Kidney (tissue), 13 donors: ENCODE measurements at regions not wholly inside any gene's neighbourhood (a gene's known extent, or its start where the extent isn't known, plus 50 kb on each side); places are given as distances from the start of the nearest gene placed in this dataset.
A peak's percentile ranks its signal among the peaks of the same experiment; 100 is the strongest.

Experiments used
- DNase-seq, 5 donors: peaks; one replicate each; pipeline ENCODE4 v3.0.0-alpha.2; 2013 to 2020
- FAIRE-seq: peaks from 2 replicates; lab custom pipeline; 2012; peaks lifted over from hg19 to GRCh38; lab: Jason Lieb, UNC
- H3K27ac ChIP-seq, 2 donors: one replicate each; pipeline ENCODE4 v1.7.0; 2013; ENCODE audit warnings: low read depth in 2 of 2, low read length in 2 of 2, inconsistent platforms in 1 of 2
- H3K27me3 ChIP-seq: one replicate; pipeline ENCODE4 v1.7.1; 2013; ENCODE audit warnings: low read length, inconsistent platforms; ENCODE audit not compliant: control insufficient read depth, insufficient read depth
- H3K36me3 ChIP-seq, 3 donors: one replicate each; pipeline versions ENCODE4 v1.7.0 to v1.7.1; 2013; ENCODE audit warnings: low read length in 3 of 3, control low read depth in 1 of 3, inconsistent platforms in 1 of 3; ENCODE audit not compliant: insufficient read depth in 3 of 3, control insufficient read depth in 2 of 3
- H3K4me1 ChIP-seq, 3 donors: one replicate each; pipeline versions ENCODE4 v1.7.0 to v1.7.1; 2013; ENCODE audit warnings: low read length in 3 of 3, inconsistent platforms in 1 of 3, low read depth in 1 of 3; ENCODE audit not compliant: control insufficient read depth in 2 of 3, insufficient read depth in 2 of 3
- H3K4me3 ChIP-seq, 3 donors: one replicate each; pipeline versions ENCODE4 v1.7.0 to v1.8.1; 2013; ENCODE audit warnings: low read length in 3 of 3, control low read depth in 1 of 3, inconsistent platforms in 1 of 3
- H3K9ac ChIP-seq, 3 donors: one replicate each; pipeline versions ENCODE4 v1.7.0 to v1.7.1; 2013; ENCODE audit warnings: low read length in 3 of 3, control low read depth in 1 of 3, inconsistent platforms in 1 of 3
- H3K9me3 ChIP-seq, 3 donors: one replicate each; pipeline versions ENCODE4 v1.7.0 to v1.7.1; 2013; ENCODE audit warnings: low read length in 3 of 3, control low read depth in 1 of 3, inconsistent platforms in 1 of 3; ENCODE audit not compliant: control insufficient read depth in 2 of 3, insufficient read depth in 1 of 3
- intact Hi-C: fragments of 100-400 bp; cut with DNase I; formaldehyde crosslinking; loops from one replicate; pipeline ENCODE4 v1.11.1; 2022
- TF ChIP-seq, protein P1 (sequence below): IDR thresholded peaks from 3 replicates; pipeline ENCODE4 v1.5.1; 2012; ENCODE audit warnings: mild to moderate bottlenecking, moderate library complexity, borderline replicate concordance; ENCODE audit not compliant: insufficient read depth; ENCODE audit errors: extremely low read depth
- donor health status: control.
- donor health status: control.
- donor health status: control.
- donor health status: control.
- donor health status: control.
- donor health status: DM: yes; HTN: yes; CAD: no.
- donor health status: Normal renal cell carcinoma (clear cell type).

DNA sequence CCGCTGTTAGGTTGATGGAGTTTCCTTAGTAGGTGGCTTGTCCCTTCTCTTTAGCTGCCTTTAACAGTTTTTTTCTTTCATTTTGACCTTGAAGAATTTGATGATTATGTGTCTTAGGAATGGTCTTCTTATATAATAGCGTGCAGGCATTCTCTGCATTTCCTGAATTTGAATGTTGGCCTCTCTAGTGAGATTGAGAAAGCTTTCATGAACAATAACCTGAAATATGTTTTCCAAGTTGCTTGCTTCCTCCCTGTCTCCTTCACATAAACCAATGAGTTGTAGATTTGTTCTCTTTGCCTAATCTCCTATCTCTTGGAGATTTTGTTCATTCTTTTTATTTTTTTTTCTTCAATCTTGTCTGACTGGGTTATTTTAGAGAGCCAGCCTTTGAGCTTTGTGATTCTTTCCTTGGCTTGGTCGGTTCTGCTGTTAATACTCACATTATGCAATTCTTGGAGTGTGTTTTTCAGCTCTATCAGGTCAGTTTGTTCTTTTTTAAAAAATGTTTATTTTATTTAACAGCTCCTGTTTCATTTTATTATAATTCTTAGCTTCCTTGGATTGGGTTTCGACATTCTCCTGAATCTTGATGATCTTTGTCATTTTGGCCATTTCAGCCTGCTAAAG lies 627.9 kb downstream of the SI start:
- Histone ChIP-seq H3K36me3 (no peaks in the 10 kb centered on the region), H3K27ac (no peak overlapping the region), H3K4me1 (no peaks in the 10 kb centered on the region), H3K27me3 (no peaks in the 10 kb centered on the region), H3K4me3 (no peak overlapping the region), H3K9me3 (no peaks in the 10 kb centered on the region), H3K9ac (no peak overlapping the region)
- DNase-seq (no peak), FAIRE-seq (no peak)
- TF ChIP-seq, protein P1, sequence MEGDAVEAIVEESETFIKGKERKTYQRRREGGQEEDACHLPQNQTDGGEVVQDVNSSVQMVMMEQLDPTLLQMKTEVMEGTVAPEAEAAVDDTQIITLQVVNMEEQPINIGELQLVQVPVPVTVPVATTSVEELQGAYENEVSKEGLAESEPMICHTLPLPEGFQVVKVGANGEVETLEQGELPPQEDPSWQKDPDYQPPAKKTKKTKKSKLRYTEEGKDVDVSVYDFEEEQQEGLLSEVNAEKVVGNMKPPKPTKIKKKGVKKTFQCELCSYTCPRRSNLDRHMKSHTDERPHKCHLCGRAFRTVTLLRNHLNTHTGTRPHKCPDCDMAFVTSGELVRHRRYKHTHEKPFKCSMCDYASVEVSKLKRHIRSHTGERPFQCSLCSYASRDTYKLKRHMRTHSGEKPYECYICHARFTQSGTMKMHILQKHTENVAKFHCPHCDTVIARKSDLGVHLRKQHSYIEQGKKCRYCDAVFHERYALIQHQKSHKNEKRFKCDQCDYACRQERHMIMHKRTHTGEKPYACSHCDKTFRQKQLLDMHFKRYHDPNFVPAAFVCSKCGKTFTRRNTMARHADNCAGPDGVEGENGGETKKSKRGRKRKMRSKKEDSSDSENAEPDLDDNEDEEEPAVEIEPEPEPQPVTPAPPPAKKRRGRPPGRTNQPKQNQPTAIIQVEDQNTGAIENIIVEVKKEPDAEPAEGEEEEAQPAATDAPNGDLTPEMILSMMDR: no peak
- intact Hi-C loops: no loop called here

DNA sequence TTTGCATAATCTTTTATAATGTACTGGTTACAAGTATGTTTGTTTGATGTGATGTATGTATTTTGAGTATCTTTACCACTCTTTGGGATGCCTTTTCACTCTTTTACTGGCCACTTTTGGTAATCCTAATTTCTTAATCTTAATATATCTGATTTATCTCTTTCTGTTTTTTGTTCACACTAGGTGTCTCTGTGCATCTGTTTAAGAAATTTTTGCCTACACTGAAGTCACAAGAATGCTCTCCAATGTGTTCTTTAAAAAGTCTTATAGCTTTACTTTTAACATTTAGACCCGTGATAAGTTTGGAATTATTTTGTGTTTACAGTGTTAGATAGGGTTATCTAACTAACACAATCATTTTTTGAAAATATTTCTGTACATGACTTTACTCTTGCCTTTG lies 659.1 kb downstream of the SI start:
- no peak overlapping the region for H3K9ac ChIP-seq
- H3K4me1 ChIP-seq: no peaks in the 10 kb centered on the region
- FAIRE-seq (no peak), DNase-seq (no peak)
- H3K36me3 ChIP-seq: no peaks in the 10 kb centered on the region
- intact Hi-C loops: no loop called here
- H3K27ac ChIP-seq: no peak overlapping the region
- TF ChIP-seq, protein P1: no peak
- no peaks in the 10 kb centered on the region for H3K27me3 ChIP-seq
- no peaks in the 10 kb centered on the region for H3K9me3 ChIP-seq
- H3K4me3 ChIP-seq: no peak overlapping the region

DNA sequence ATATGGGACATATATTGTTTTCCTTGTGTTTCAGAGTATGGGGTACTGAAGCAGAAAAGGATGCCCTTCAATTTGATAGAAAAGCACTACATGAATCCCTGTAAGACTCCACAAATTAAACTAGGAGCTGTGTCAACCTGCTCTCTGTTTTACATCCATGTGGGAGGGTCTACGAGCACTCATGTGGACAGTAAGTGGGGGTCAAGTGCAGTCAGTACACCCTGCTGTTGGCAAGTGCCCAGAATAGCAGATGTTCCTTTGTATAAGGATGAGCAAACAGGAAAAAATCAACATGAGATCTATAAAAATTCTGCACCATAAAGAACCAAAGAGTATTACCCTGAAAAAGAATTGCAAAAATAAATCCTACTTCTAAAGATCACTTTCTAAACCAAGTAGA lies 659.9 kb downstream of the SI start:
- FAIRE-seq (no peak), DNase-seq (peak in 3 of 5 donors; percentile 24 to 72 (median 62))
- Histone ChIP-seq H3K9ac (no peak overlapping the region), H3K4me3 (no peak overlapping the region), H3K4me1 (no peaks in the 10 kb centered on the region), H3K27ac (no peak overlapping the region), H3K27me3 (no peaks in the 10 kb centered on the region), H3K36me3 (no peaks in the 10 kb centered on the region), H3K9me3 (no peaks in the 10 kb centered on the region)
- TF ChIP-seq, protein P1: no peak
- intact Hi-C loops: no loop called here

DNA sequence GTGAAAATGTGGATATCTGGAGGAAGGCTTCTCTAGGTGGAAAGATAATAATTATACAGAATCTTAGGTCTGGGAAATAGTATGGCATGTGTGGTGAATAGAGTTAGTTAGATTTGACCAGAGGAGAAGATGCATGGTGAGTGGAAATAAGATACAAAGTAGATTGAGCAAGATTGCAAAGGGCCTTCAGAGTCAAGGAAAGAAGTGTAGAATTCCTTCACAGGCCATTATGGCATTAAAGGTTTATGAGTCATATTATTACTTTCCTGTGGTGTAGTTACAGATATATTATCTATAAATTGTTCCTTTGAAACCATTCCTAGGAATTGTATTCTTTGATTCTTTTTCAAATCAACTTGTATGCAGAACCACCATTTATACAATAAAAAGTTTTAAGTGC lies 660.3 kb downstream of the SI start:
- TF ChIP-seq, protein P1: no peak
- Histone ChIP-seq H3K4me3 (no peak overlapping the region), H3K36me3 (no peaks in the 10 kb centered on the region), H3K9ac (no peak overlapping the region), H3K9me3 (no peaks in the 10 kb centered on the region), H3K27me3 (no peaks in the 10 kb centered on the region), H3K4me1 (no peaks in the 10 kb centered on the region), H3K27ac (no peak overlapping the region)
- DNase-seq (peak in 1 of 5 donors; percentile 2), FAIRE-seq (no peak)
- intact Hi-C loops: no loop called here
